ENCODE measurements at regions not wholly inside any gene's neighbourhood (a gene's known extent, or its start where the extent isn't known, plus 50 kb on each side); places are given as distances from the start of the nearest gene placed in this dataset.

DNA sequence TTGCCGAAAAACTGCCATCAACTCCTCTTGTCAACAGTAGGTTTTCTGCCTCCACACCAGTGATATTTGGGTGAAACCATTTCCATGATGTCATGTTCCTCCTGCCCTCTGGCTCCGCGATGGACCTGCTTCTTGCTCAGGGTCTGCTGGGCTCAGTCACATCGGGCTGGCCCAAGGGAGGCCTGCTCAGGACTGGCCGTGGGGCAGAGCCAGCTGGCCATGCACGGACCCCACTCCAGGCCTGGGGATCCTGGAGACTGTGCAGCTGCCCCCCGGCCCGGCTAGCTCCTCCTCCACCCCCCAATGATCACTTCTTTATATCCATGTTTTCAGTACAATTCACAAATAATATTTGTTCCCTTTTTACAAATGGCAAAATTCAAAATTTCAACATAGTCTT lies 270.3 kb upstream of the CCDC54 start:
- intact Hi-C loops (cut with DNase I): no loop called here
- DNase-seq (ENCODE audit: extremely low spot score): no peak
- no peak overlapping the region for H3K27ac ChIP-seq (replicated peaks in 1 of 4)
- 96% methylated on average over 6 of the region's 8 CpGs for WGBS
- no peaks in the 10 kb centered on the region for H3K36me3 ChIP-seq
- H3K27me3 ChIP-seq: no peaks in the 10 kb centered on the region
- H3K4me3 ChIP-seq: no peak overlapping the region
- no peaks in the 10 kb centered on the region for H3K4me1 ChIP-seq
- no peak for TF ChIP-seq POLR2A (IDR thresholded peaks at IDR 0.05; ENCODE audit: low read depth)
- TF ChIP-seq POLR2AphosphoS5 (IDR thresholded peaks at IDR 0.05): no peak
- TF ChIP-seq, protein P1, sequence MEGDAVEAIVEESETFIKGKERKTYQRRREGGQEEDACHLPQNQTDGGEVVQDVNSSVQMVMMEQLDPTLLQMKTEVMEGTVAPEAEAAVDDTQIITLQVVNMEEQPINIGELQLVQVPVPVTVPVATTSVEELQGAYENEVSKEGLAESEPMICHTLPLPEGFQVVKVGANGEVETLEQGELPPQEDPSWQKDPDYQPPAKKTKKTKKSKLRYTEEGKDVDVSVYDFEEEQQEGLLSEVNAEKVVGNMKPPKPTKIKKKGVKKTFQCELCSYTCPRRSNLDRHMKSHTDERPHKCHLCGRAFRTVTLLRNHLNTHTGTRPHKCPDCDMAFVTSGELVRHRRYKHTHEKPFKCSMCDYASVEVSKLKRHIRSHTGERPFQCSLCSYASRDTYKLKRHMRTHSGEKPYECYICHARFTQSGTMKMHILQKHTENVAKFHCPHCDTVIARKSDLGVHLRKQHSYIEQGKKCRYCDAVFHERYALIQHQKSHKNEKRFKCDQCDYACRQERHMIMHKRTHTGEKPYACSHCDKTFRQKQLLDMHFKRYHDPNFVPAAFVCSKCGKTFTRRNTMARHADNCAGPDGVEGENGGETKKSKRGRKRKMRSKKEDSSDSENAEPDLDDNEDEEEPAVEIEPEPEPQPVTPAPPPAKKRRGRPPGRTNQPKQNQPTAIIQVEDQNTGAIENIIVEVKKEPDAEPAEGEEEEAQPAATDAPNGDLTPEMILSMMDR (IDR thresholded peaks at IDR 0.05): no peak
- TF ChIP-seq EP300 (IDR thresholded peaks at IDR 0.05): no peak
- no peaks in the 10 kb centered on the region for H3K9me3 ChIP-seq

DNA sequence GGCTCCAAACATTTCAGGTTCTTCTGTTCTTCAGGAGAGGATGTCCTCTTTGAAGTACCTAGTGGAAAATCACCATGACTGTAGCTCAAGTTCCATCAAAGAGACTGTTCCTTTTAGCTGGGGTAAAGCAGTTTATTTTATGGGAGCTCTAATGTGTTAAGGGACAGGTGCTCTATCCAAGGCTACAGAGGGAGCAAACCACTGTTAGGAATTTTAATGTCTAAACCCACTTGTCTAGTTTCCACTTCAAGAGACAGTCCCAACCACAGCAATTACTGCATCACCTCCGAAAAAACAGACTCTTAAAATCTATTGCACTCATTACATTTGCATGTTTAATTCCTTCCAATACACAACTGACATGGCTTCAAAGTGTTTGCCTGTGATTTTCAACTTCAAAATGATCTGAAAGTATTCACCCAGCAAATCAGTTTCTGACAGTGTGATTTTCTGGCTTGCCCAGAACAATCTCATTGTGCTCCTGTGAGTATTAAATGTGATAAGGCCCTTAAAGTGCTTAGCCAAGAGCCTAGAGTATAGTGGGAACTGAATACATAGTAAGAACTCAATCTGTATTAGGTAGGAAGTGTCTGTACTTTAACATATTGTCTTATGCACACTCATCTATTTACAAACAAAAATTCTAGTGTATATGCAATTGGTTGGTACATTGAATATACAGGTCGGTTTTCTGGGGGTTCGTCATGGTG lies 266.5 kb upstream of the CCDC54 start:
- H3K36me3 ChIP-seq: no peaks in the 10 kb centered on the region
- 95% methylated on average over 3 of the region's 3 CpGs for WGBS
- no peak overlapping the region for H3K4me3 ChIP-seq
- DNase-seq (ENCODE audit: extremely low spot score): no peak
- intact Hi-C loops (cut with DNase I): no loop called here
- H3K9me3 ChIP-seq: no peaks in the 10 kb centered on the region
- no peaks in the 10 kb centered on the region for H3K27me3 ChIP-seq
- no peak overlapping the region for H3K27ac ChIP-seq (replicated peaks in 1 of 4)
- H3K4me1 ChIP-seq: no peaks in the 10 kb centered on the region
- TF ChIP-seq POLR2AphosphoS5 (IDR thresholded peaks at IDR 0.05) (no peak), POLR2A (IDR thresholded peaks at IDR 0.05; ENCODE audit: low read depth) (no peak), EP300 (IDR thresholded peaks at IDR 0.05) (no peak)
- TF ChIP-seq, protein P1 (IDR thresholded peaks at IDR 0.05): no peak

DNA sequence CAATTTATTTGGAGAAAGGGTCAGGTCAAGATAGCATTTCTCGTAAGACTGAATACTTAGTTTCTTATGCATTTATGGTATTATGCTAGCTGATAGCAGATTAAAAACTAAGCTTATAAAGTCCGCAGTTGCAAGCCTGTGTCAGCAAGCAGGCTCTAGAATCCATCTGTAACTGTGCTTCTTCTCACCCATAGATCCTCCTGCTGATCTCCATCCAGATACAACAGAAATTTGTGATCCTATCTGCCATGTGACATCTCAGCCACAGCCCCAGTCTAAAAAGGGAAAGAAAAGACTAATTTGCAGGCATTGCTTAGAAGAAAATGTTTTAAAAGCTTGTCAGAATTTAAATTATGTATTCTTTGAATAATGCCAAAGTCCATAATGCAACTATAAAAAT lies 265.4 kb upstream of the CCDC54 start:
- no peak for DNase-seq (ENCODE audit: extremely low spot score)
- Histone ChIP-seq H3K27me3 (no peaks in the 10 kb centered on the region), H3K27ac (replicated peaks in 1 of 4) (no peak overlapping the region), H3K4me1 (no peaks in the 10 kb centered on the region), H3K4me3 (no peak overlapping the region), H3K36me3 (no peaks in the 10 kb centered on the region), H3K9me3 (no peaks in the 10 kb centered on the region)
- no peak for TF ChIP-seq EP300 (IDR thresholded peaks at IDR 0.05)
- WGBS: 93% methylated on average over 2 of the region's 2 CpGs
- intact Hi-C loops (cut with DNase I): no loop called here

DNA sequence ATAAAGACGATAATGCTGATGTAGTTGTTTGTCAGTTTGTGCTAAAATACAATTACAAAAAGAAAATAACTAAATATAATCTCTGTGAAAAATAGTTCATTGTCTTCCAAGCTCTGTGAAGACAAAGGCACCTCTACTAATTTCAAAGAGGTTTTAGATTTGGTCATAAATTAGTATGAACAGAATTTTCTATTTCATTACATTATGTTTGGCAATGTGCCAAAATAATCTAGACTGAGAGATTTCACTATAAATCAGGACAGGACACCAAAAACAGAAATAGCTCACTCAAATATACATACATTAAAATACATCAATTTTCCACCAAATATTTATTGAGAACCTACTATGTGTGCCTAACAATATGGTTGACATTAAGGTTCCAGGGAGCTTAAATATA lies 264.9 kb upstream of the CCDC54 start:
- no peaks in the 10 kb centered on the region for H3K27me3 ChIP-seq
- H3K36me3 ChIP-seq: no peaks in the 10 kb centered on the region
- intact Hi-C loops (cut with DNase I): no loop called here
- 91% methylated on average over 1 of the region's 1 CpG for WGBS
- no peak for DNase-seq (ENCODE audit: extremely low spot score)
- no peak for TF ChIP-seq POLR2A (IDR thresholded peaks at IDR 0.05; ENCODE audit: low read depth)
- no peak for TF ChIP-seq EP300 (IDR thresholded peaks at IDR 0.05)
- TF ChIP-seq POLR2AphosphoS5 (IDR thresholded peaks at IDR 0.05): no peak
- TF ChIP-seq, protein P1 (IDR thresholded peaks at IDR 0.05): no peak
- H3K27ac ChIP-seq (replicated peaks in 1 of 4): no peak overlapping the region
- H3K9me3 ChIP-seq: no peaks in the 10 kb centered on the region
- H3K4me1 ChIP-seq: peaks cover 0 to under 1% (median 0%) of the 10 kb centered on the region in 4 donors
- H3K4me3 ChIP-seq: no peak overlapping the region

DNA sequence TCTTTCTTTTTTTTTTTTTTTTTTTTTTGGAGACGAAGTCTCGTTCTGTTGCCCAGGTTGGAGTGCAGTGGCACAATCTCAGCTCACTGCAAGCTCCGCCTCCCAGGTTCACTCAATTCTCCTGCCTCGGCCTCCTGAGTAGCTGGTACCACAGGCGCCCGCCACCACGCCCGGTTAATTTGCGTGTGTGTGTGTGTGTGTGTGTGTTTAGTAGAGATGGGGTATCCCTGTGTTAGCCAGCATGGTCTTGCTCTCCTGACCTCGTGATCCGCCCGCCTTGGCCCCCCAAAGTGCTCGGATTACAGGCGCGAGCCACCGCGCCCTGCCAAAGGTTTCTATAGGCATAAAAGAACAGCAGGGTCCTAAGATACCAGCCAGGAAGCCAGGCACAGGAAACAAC lies 261.0 kb upstream of the CCDC54 start:
- intact Hi-C loops (cut with DNase I): no loop called here
- WGBS: 92% methylated on average over 16 of the region's 17 CpGs
- no peaks in the 10 kb centered on the region for H3K9me3 ChIP-seq

More for the DNA sequence above, 261.0 kb upstream of the CCDC54 start:
- Histone ChIP-seq H3K4me3 (no peak overlapping the region), H3K27me3 (no peaks in the 10 kb centered on the region), H3K4me1 (peaks cover 0 to 11% (median 3%) of the 10 kb centered on the region in 4 donors), H3K36me3 (no peaks in the 10 kb centered on the region), H3K27ac (replicated peaks in 1 of 4) (no peak overlapping the region)
- DNase-seq (ENCODE audit: extremely low spot score): no peak
- TF ChIP-seq, protein P1 (IDR thresholded peaks at IDR 0.05): no peak
- TF ChIP-seq POLR2A (IDR thresholded peaks at IDR 0.05; ENCODE audit: low read depth) (no peak), POLR2AphosphoS5 (IDR thresholded peaks at IDR 0.05) (no peak), EP300 (IDR thresholded peaks at IDR 0.05) (no peak)

Data from esophagus muscularis mucosa (tissue), 4 donors.